ENCODE measurements at regions not wholly inside any gene's neighbourhood (a gene's known extent, or its start where the extent isn't known, plus 50 kb on each side); places are given as distances from the start of the nearest gene placed in this dataset.

- no peak for DNase-seq
These were observed 158.6 kb downstream of the SALL1 start for GRCh38 chr16:50992350-50993032.

GRCh38 chr16:50991436-50991835 is 159.6 kb downstream of the SALL1 start:
- no peak for DNase-seq

GRCh38 chr16:50991006-50991405 is 160.1 kb downstream of the SALL1 start:
- no peak for DNase-seq

GRCh38 chr16:50989047-50989446 is 162.0 kb downstream of the SALL1 start:
- DNase-seq, result no peak

- DNase-seq, result no peak
These were observed 162.6 kb downstream of the SALL1 start for GRCh38 chr16:50988441-50988840.

GRCh38 chr16:50986453-50986852 is 164.6 kb downstream of the SALL1 start:
- DNase-seq, result no peak

- DNase-seq, result no peak
These were observed 165.3 kb downstream of the SALL1 start for GRCh38 chr16:50985733-50986132.

- no peak for DNase-seq
These were observed 166.4 kb downstream of the SALL1 start for GRCh38 chr16:50984688-50985087.

GRCh38 chr16:50982808-50983207 is 168.3 kb downstream of the SALL1 start:
- DNase-seq, result no peak

GRCh38 chr16:50981951-50982350 is 169.1 kb downstream of the SALL1 start:
- no peak for DNase-seq

- no peak for DNase-seq
These were observed 170.4 kb downstream of the SALL1 start for GRCh38 chr16:50980666-50981065.

- DNase-seq, result no peak
These were observed 171.1 kb downstream of the SALL1 start for GRCh38 chr16:50979806-50980620.

GRCh38 chr16:50977138-50977537 is 173.9 kb downstream of the SALL1 start:
- DNase-seq, result no peak

GRCh38 chr16:50974438-50975036 is 176.5 kb downstream of the SALL1 start:
- no peak for DNase-seq

- no peak for DNase-seq
These were observed 178.2 kb downstream of the SALL1 start for GRCh38 chr16:50972876-50973275.

GRCh38 chr16:50970281-50970680 is 180.8 kb downstream of the SALL1 start:
- DNase-seq, result no peak

- no peak for DNase-seq
These were observed 183.1 kb downstream of the SALL1 start for GRCh38 chr16:50967827-50968612.

GRCh38 chr16:50964491-50964890 is 186.6 kb downstream of the SALL1 start:
- no peak for DNase-seq

GRCh38 chr16:50961952-50962351 is 189.1 kb downstream of the SALL1 start:
- no peak for DNase-seq

GRCh38 chr16:50960517-50961202 is 190.4 kb downstream of the SALL1 start:
- no peak for DNase-seq

- DNase-seq, result no peak
These were observed 194.0 kb downstream of the SALL1 start for GRCh38 chr16:50957056-50957455.

GRCh38 chr16:50956637-50957036 is 194.4 kb downstream of the SALL1 start:
- DNase-seq, result no peak

Measured in occipital lobe (tissue), 1 donor.